Memory B cell (primary cell): ENCODE measurements at regions not wholly inside any gene's neighbourhood (a gene's known extent, or its start where the extent isn't known, plus 50 kb on each side); places are given as distances from the start of the nearest gene placed in this dataset.

Experiments
- ATAC-seq: fragments of 150-1000 bp; cut with Tn5 transposase; 2 replicates; pipeline ENCODE4 v1.10.0; 2021; ENCODE audit warnings: low read depth, mild to moderate bottlenecking, moderate library complexity
- DNase-seq, 2 donors: peaks; one replicate each; pipeline ENCODE4 v3.0.0; 2022; ENCODE audit warnings: low spot score in 2 of 2
- H3K27ac Mint-ChIP-seq: one replicate; pipeline ENCODE4 v1.8.0; 2022; ENCODE audit warnings: mild to moderate bottlenecking, moderate library complexity, mixed read lengths
- H3K27me3 Mint-ChIP-seq: one replicate; pipeline ENCODE4 v1.8.0; 2022; ENCODE audit warnings: mixed read lengths
- H3K36me3 Mint-ChIP-seq: one replicate; pipeline ENCODE4 v1.8.0; 2022; ENCODE audit warnings: mild to moderate bottlenecking, mixed read lengths
- H3K4me1 Mint-ChIP-seq: one replicate; pipeline ENCODE4 v1.8.0; 2022; ENCODE audit warnings: mixed read lengths
- H3K4me3 Mint-ChIP-seq: one replicate; pipeline ENCODE4 v1.8.0; 2022; ENCODE audit warnings: mild to moderate bottlenecking, moderate library complexity, mixed read lengths
- H3K9me3 Mint-ChIP-seq: one replicate; pipeline ENCODE4 v1.8.0; 2022; ENCODE audit warnings: mixed read lengths

GRCh38 chr2:137802038-137802437 lies 162.2 kb upstream of the HNMT start:
- Mint-ChIP-seq H3K4me1 (no peaks in the 10 kb centered on the region), H3K36me3 (no peaks in the 10 kb centered on the region), H3K9me3 (peaks cover 4% of the 10 kb centered on the region), H3K27me3 (no peaks in the 10 kb centered on the region), H3K27ac (no peak overlapping the region), H3K4me3 (no peak overlapping the region)
- DNase-seq (no peak), ATAC-seq (no peak)

DNA sequence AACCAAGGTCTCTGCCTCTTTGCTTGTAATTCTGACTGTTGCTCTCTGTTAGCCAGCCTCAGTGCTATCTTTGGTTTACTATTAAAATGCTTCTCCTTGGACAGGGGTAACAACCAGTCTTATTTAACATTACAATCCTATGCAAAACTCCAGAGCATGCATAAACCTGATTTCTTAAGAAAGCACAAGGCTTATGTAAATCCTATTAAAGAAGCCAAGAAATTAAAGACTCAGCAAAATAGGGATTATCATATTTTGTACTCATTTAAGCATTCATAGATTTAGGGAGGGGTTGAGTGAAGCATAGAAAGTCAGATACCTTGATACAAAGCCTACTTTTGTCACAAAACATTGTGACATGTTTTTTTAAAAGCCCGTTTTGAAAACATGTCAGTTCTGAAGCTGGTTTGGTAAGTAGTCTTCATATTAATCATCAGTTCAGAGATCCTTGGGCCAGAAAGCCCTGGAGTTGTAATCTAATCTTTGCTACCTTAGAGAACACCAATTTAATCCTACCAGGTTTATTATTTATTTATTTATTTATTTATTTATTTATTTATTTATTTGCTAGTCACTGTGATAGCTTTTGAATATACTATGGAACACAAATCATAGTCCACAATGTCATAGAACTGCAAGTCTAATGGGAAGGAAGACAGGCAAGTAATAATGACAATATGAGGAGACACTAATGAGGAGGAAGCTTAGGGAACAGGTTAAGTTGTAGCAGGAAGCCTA lies 158.0 kb upstream of the HNMT start:
- H3K27ac Mint-ChIP-seq, result no peak overlapping the region
- H3K4me3 Mint-ChIP-seq, result no peak overlapping the region

DNA sequence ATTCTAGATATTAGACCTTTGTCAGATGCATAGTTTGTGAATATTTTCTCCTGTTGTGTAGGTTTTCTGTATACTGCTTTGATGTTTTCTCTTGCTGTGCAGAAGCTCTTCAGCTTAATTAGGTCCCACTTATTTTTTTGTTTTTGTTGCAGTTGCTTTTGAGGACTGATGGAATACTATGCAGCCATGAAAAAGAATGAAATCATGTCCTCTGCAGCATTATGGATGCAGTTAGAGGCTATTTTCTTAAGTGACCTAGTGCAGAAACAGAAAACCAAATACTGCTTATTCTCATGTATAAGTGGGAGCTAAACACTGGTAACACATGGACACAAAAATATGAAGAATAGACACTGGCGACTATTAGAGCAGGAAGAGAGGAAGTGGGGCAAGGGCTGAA lies 155.0 kb upstream of the HNMT start:
- H3K4me3 Mint-ChIP-seq, result no peak overlapping the region
- H3K36me3 Mint-ChIP-seq, result no peaks in the 10 kb centered on the region
- H3K27me3 Mint-ChIP-seq, result no peaks in the 10 kb centered on the region
- no peak overlapping the region for H3K27ac Mint-ChIP-seq
- H3K9me3 Mint-ChIP-seq, result peaks cover 5% of the 10 kb centered on the region
- no peak for DNase-seq
- H3K4me1 Mint-ChIP-seq, result no peaks in the 10 kb centered on the region
- ATAC-seq, result no peak

More for the DNA sequence above, 158.0 kb upstream of the HNMT start:
- Mint-ChIP-seq H3K4me1 (no peaks in the 10 kb centered on the region), H3K9me3 (peaks cover 6% of the 10 kb centered on the region), H3K36me3 (no peaks in the 10 kb centered on the region), H3K27me3 (no peaks in the 10 kb centered on the region)
- DNase-seq, result no peak
- no peak for ATAC-seq

DNA sequence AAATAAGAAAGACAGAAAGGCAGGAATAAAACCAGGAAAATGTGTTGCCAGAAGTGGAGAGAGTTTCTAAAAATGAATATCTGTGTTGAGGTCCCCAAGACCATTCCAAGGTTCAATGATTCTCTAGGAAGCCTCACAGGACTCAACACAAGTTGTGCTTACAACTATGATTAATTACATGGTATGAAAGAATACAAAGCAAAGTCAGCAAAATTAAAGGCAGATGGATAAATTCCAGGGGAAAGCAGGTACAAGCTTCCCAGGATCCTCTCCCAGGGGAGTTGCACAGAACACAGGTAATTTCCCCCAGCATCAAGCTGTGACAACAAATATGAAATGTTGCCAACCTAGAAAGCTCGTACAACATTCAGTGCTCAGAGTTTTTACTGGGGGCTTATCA lies 154.4 kb upstream of the HNMT start:
- no peak for DNase-seq
- Mint-ChIP-seq H3K27me3 (no peaks in the 10 kb centered on the region), H3K4me1 (no peaks in the 10 kb centered on the region), H3K27ac (no peak overlapping the region), H3K36me3 (no peaks in the 10 kb centered on the region), H3K9me3 (peaks cover 5% of the 10 kb centered on the region), H3K4me3 (no peak overlapping the region)
- no peak for ATAC-seq

- H3K36me3 Mint-ChIP-seq, result no peaks in the 10 kb centered on the region
- H3K4me1 Mint-ChIP-seq, result no peaks in the 10 kb centered on the region
- H3K9me3 Mint-ChIP-seq, result peaks cover 5% of the 10 kb centered on the region
- H3K4me3 Mint-ChIP-seq, result no peak overlapping the region
- no peak overlapping the region for H3K27ac Mint-ChIP-seq
- DNase-seq (no peak), ATAC-seq (no peak)
- no peaks in the 10 kb centered on the region for H3K27me3 Mint-ChIP-seq
These were observed 151.8 kb upstream of the HNMT start for GRCh38 chr2:137812517-137812916.

DNA sequence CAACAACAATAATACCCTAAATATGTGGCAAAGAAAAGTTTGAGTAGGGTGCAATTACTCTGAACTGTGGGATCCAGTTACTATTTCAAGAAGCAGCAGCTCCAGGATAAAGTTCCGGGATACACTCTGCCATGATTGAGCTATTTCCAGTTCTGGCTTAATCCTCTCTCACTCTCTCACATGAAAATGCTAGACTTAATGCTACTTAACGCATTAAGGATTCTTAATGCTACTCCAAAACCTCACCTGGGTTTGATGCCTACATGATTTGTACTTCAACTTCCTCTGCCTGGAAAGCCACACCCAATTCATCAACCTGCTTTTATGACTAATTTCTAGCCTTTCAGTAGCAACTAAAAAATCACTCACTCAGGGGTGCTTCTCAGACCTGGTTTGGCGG lies 151.1 kb upstream of the HNMT start:
- peaks cover 4% of the 10 kb centered on the region for H3K9me3 Mint-ChIP-seq
- no peak overlapping the region for H3K4me3 Mint-ChIP-seq
- DNase-seq, result no peak
- no peaks in the 10 kb centered on the region for H3K4me1 Mint-ChIP-seq
- no peak overlapping the region for H3K27ac Mint-ChIP-seq
- ATAC-seq, result no peak
- no peaks in the 10 kb centered on the region for H3K36me3 Mint-ChIP-seq
- H3K27me3 Mint-ChIP-seq, result no peaks in the 10 kb centered on the region

GRCh38 chr2:137817058-137817457 lies 147.2 kb upstream of the HNMT start:
- ATAC-seq, result no peak
- peaks cover 1% of the 10 kb centered on the region for H3K9me3 Mint-ChIP-seq
- no peaks in the 10 kb centered on the region for H3K27me3 Mint-ChIP-seq
- no peak overlapping the region for H3K27ac Mint-ChIP-seq
- DNase-seq, result no peak
- H3K36me3 Mint-ChIP-seq, result no peaks in the 10 kb centered on the region
- H3K4me3 Mint-ChIP-seq, result no peak overlapping the region
- H3K4me1 Mint-ChIP-seq, result no peaks in the 10 kb centered on the region

GRCh38 chr2:137823196-137823595 lies 141.1 kb upstream of the HNMT start:
- no peak overlapping the region for H3K4me3 Mint-ChIP-seq
- no peak for ATAC-seq
- H3K4me1 Mint-ChIP-seq, result no peaks in the 10 kb centered on the region
- no peak for DNase-seq
- peaks cover 9% of the 10 kb centered on the region for H3K27me3 Mint-ChIP-seq
- H3K9me3 Mint-ChIP-seq, result peaks cover 3% of the 10 kb centered on the region
- H3K36me3 Mint-ChIP-seq, result no peaks in the 10 kb centered on the region
- H3K27ac Mint-ChIP-seq, result no peak overlapping the region

DNA sequence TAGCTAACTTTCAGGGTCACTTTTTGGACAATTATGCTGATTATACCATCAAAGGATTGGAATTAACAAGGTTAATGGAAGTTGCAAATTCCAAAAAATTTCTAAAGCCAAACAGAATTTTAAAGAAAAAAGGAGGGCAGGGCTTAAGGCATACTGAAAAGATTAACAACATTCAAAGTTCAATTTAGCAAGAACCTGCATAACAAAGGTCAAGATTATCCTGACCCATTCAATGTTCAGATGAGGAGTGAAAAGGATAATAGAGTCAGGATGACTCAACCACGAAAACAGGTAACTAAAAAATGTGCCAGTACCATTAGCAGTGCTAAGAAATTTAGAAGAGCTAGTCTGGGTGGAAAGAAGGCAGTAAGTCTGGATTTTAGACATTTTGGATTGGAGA lies 139.8 kb upstream of the HNMT start:
- no peaks in the 10 kb centered on the region for H3K4me1 Mint-ChIP-seq
- DNase-seq (no peak), ATAC-seq (no peak)
- no peak overlapping the region for H3K4me3 Mint-ChIP-seq
- peaks cover 9% of the 10 kb centered on the region for H3K27me3 Mint-ChIP-seq
- H3K27ac Mint-ChIP-seq, result no peak overlapping the region
- H3K36me3 Mint-ChIP-seq, result no peaks in the 10 kb centered on the region
- H3K9me3 Mint-ChIP-seq, result peaks cover 2% of the 10 kb centered on the region

- ATAC-seq (no peak), DNase-seq (no peak)
- H3K27ac Mint-ChIP-seq, result no peak overlapping the region
- H3K9me3 Mint-ChIP-seq, result peaks cover 2% of the 10 kb centered on the region
- H3K27me3 Mint-ChIP-seq, result peaks cover 9% of the 10 kb centered on the region
- no peak overlapping the region for H3K4me3 Mint-ChIP-seq
- H3K4me1 Mint-ChIP-seq, result no peaks in the 10 kb centered on the region
- no peaks in the 10 kb centered on the region for H3K36me3 Mint-ChIP-seq
These were observed 137.6 kb upstream of the HNMT start for GRCh38 chr2:137826373-137827372.

GRCh38 chr2:137828624-137829023 lies 135.6 kb upstream of the HNMT start:
- DNase-seq, result no peak
- no peaks in the 10 kb centered on the region for H3K36me3 Mint-ChIP-seq
- H3K4me3 Mint-ChIP-seq, result no peak overlapping the region
- H3K27me3 Mint-ChIP-seq, result peaks cover 6% of the 10 kb centered on the region
- no peaks in the 10 kb centered on the region for H3K4me1 Mint-ChIP-seq
- H3K27ac Mint-ChIP-seq, result no peak overlapping the region
- ATAC-seq, result no peak
- no peaks in the 10 kb centered on the region for H3K9me3 Mint-ChIP-seq

- ATAC-seq, result no peak
- Mint-ChIP-seq H3K27me3 (peaks cover 5% of the 10 kb centered on the region), H3K36me3 (no peaks in the 10 kb centered on the region), H3K9me3 (no peaks in the 10 kb centered on the region), H3K4me3 (no peak overlapping the region), H3K4me1 (no peaks in the 10 kb centered on the region), H3K27ac (no peak overlapping the region)
- DNase-seq, result no peak
These were observed 135.0 kb upstream of the HNMT start for GRCh38 chr2:137829251-137829650.

GRCh38 chr2:137834760-137835379 lies 129.4 kb upstream of the HNMT start:
- H3K27ac Mint-ChIP-seq, result no peak overlapping the region
- H3K27me3 Mint-ChIP-seq, result peaks cover 8% of the 10 kb centered on the region
- H3K36me3 Mint-ChIP-seq, result no peaks in the 10 kb centered on the region
- no peaks in the 10 kb centered on the region for H3K9me3 Mint-ChIP-seq
- no peaks in the 10 kb centered on the region for H3K4me1 Mint-ChIP-seq
- DNase-seq (no peak), ATAC-seq (no peak)
- H3K4me3 Mint-ChIP-seq, result no peak overlapping the region

DNA sequence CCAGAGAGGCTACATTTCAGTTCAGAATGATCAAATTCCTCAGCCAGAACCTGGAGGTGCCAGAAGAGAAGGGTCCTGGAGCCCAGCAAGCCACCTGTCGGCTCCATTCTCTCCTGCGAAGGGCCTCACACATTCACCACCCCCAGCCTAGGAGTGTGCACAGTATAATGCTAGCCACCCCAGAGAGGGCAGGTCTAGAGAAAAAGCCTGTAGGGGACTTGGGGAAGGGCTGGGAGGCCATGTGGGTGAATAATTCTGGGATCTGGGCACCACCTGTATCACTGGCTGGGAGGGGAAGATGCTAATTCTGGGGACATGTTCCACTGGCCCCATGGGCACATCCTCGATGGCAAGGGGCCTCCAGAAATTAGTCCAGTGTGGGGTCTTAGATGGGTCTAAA lies 127.6 kb upstream of the HNMT start:
- Mint-ChIP-seq H3K36me3 (no peaks in the 10 kb centered on the region), H3K4me3 (no peak overlapping the region), H3K27ac (no peak overlapping the region), H3K27me3 (peaks cover 9% of the 10 kb centered on the region), H3K9me3 (no peaks in the 10 kb centered on the region), H3K4me1 (no peaks in the 10 kb centered on the region)
- no peak for DNase-seq
- no peak for ATAC-seq
